Naive B cell (primary cell): ENCODE measurements at regions not wholly inside any gene's neighbourhood (a gene's known extent, or its start where the extent isn't known, plus 50 kb on each side); places are given as distances from the start of the nearest gene placed in this dataset.

Experiments used
- ATAC-seq, 2 donors: fragments of 150-1000 bp; cut with Tn5 transposase; 2 replicates each; pipeline ENCODE4 v1.10.0; 2021; ENCODE audit warnings: low read depth in 2 of 2, mild to moderate bottlenecking in 2 of 2, moderate library complexity in 2 of 2
- DNase-seq: peaks from one replicate; pipeline ENCODE4 v3.0.0; 2022
- H3K27ac Mint-ChIP-seq, 6 donors: one replicate each; pipeline ENCODE4 v1.8.0; 2020 to 2022; ENCODE audit warnings: mild to moderate bottlenecking in 6 of 6, mixed read lengths in 6 of 6, moderate library complexity in 5 of 6, inconsistent platforms in 2 of 6
- H3K27me3 Mint-ChIP-seq, 3 donors: one replicate each; pipeline ENCODE4 v1.8.0; 2021 to 2022; ENCODE audit warnings: mixed read lengths in 3 of 3, mild to moderate bottlenecking in 1 of 3
- H3K36me3 Mint-ChIP-seq, 2 donors: one replicate each; pipeline ENCODE4 v1.8.0; 2020 to 2022; ENCODE audit warnings: mixed read lengths in 2 of 2, inconsistent platforms in 1 of 2, mild to moderate bottlenecking in 1 of 2
- H3K4me1 Mint-ChIP-seq, 3 donors: one replicate each; pipeline ENCODE4 v1.8.0; 2020 to 2022; ENCODE audit warnings: mixed read lengths in 3 of 3, inconsistent platforms in 1 of 3, mild to moderate bottlenecking in 1 of 3, moderate library complexity in 1 of 3
- H3K4me3 Mint-ChIP-seq, 8 donors: one replicate each; pipeline ENCODE4 v1.8.0; 2020 to 2022; ENCODE audit warnings: mild to moderate bottlenecking in 8 of 8, mixed read lengths in 8 of 8, moderate library complexity in 8 of 8, inconsistent platforms in 2 of 8
- H3K9me3 Mint-ChIP-seq, 7 donors: one replicate each; pipeline ENCODE4 v1.8.0; 2020 to 2022; ENCODE audit warnings: mixed read lengths in 7 of 7, mild to moderate bottlenecking in 5 of 7, inconsistent platforms in 2 of 7, moderate library complexity in 1 of 7

DNA sequence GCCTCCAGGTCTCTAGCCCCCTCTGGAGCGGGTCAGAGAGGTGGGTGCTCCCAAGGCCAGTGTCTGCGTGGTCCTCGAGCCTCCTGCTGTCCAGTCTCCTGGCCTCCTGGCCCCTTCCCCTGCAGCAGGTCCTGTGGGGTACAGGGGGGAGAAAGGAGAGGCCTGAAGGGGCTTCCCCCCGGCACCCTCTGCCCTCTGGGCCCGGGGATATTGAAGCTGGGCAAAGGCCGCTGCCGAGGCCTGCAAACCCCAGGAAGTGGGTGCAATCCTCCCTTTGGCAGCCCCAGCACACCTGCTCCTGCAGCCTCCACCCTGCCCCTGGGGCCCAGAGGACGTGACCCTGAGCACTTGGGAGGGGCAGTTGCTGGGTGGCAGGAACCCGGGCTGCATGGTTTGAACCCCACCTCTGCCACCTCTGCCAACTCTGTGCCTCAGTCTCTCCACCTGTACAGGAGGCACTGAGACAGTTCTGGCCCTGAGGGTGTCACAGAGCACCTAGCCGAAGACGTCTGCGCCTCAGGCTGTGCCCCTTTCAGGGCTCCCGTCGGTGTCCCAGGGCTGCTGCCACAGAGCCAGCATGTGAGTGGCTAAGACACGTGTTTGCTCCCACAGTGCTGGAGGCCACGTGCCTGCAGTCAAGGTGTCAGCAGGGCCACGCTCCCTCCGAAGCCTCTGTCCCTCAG, 59.1 kb upstream of the INPP5A start:
- ATAC-seq, result no peak
- no peaks in the 10 kb centered on the region for H3K4me1 Mint-ChIP-seq
- H3K9me3 Mint-ChIP-seq, result no peaks in the 10 kb centered on the region
- peaks cover 26 to 58% (median 55%) of the 10 kb centered on the region in 3 donors for H3K27me3 Mint-ChIP-seq
- no peak overlapping the region for H3K27ac Mint-ChIP-seq
- DNase-seq, result no peak
- no peaks in the 10 kb centered on the region for H3K36me3 Mint-ChIP-seq
- no peak overlapping the region for H3K4me3 Mint-ChIP-seq

DNA sequence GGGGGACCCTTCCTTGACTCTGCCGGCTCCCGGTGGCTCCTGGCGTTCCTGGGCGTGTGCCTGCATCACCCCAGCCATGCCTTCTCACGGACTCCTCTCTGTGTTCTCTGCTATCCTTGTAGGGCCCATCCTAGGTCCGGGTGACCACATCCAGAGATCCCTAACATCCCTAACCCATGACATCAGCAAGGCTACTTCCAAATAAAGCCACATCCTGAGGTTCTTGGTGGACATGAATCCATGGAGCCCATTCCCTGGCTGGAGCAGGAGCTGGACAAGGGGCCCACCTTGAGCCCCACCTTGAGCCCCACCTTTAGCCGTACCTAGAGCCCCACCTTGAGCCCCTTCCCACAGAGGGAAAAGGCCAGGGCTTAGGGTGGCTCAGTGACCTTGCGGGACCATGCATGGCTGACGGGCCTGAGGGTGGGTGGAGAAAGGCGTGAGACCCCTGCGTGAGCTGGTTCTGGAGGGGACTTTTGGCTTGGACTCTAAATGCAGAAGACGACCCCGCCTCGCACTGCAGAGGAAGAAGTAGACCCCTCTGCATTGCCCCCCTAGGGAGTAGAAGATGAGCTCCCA, 58.5 kb upstream of the INPP5A start:
- Mint-ChIP-seq H3K27me3 (peaks cover 23 to 55% (median 53%) of the 10 kb centered on the region in 3 donors), H3K36me3 (no peaks in the 10 kb centered on the region), H3K9me3 (no peaks in the 10 kb centered on the region), H3K4me1 (no peaks in the 10 kb centered on the region), H3K4me3 (no peak overlapping the region), H3K27ac (peak overlapping the region in 1 of 6 donors; percentile 11)
- DNase-seq (no peak), ATAC-seq (no peak)

DNA sequence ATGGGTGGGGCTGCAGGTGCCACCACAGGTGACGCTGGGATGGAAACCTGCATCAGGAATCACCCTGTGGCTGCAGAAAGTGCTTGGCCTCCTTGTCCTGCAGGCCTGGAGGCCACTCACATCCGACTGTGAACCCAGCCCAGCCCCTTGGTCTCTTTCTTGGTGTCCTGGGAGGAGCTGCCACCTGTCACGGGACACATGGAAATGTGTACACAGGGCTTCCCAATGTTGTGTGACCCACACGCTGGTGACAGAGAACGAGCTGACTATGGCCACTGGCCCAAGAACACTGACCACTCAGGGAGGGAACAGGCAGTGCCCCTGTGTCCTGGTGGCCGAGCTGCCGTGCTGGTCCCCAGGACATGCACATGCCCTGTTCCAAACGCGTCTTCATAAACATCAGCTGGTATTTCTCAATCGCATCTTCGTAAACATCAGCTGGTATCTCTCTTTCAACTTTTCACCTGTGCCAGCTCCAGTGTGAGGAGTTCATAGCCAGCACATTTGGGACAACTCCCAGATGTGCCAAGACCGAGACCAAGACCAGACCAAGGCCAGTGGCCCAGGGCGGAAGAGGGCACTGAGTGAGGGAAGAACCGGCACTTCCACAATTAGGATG, 57.9 kb upstream of the INPP5A start:
- Mint-ChIP-seq H3K4me1 (no peaks in the 10 kb centered on the region), H3K27ac (no peak overlapping the region), H3K27me3 (peaks cover 23 to 55% (median 53%) of the 10 kb centered on the region in 3 donors), H3K9me3 (no peaks in the 10 kb centered on the region), H3K4me3 (no peak overlapping the region), H3K36me3 (no peaks in the 10 kb centered on the region)
- no peak for DNase-seq
- ATAC-seq, result no peak

DNA sequence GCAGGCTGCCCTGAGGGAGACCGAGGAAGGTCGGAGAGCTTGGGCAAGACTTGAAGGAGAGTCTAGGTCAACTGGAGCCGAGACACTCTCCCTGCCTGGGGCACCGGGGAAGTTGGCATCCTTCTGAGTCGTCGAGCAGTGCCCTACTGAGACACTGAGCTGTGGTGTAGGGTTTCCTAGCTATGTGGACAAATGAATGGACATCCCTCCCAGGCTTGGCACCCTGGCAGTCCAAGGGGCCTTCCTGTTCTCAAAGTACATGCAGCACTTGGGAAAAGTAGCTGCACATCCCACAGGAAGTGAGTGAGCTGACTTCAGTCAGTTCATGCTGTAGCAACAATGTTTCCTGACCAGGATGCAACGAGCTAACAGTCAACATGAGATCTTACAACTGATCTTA, 57.2 kb upstream of the INPP5A start:
- H3K36me3 Mint-ChIP-seq, result no peaks in the 10 kb centered on the region
- H3K27ac Mint-ChIP-seq, result peak overlapping the region in 2 of 6 donors; percentile 16 to 40
- no peak for ATAC-seq
- peaks cover 23 to 53% (median 52%) of the 10 kb centered on the region in 3 donors for H3K27me3 Mint-ChIP-seq
- H3K4me1 Mint-ChIP-seq, result no peaks in the 10 kb centered on the region
- H3K4me3 Mint-ChIP-seq, result no peak overlapping the region
- DNase-seq, result no peak
- H3K9me3 Mint-ChIP-seq, result no peaks in the 10 kb centered on the region

DNA sequence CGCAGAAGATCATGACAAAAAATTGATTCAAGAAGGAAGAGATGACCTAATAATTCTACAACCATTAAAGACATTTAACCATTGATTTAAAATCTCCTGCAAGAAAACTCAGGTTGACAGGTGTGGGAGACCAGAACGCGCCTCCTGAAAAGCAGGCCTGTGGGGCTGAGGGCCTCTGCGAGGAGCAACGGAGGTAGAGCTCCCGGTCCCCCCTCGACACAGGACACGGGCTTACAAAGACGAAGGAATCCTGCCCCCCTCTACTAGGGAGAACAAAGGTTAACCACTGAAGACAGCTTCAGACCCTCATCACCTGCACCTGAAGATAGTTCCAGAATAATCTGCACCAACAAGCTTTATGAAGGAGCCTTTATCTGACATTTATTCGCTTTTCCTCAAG, 55.9 kb upstream of the INPP5A start:
- no peak for DNase-seq
- no peaks in the 10 kb centered on the region for H3K36me3 Mint-ChIP-seq
- peaks cover 27 to 44% (median 43%) of the 10 kb centered on the region in 3 donors for H3K27me3 Mint-ChIP-seq
- H3K27ac Mint-ChIP-seq, result no peak overlapping the region
- ATAC-seq, result no peak
- no peaks in the 10 kb centered on the region for H3K9me3 Mint-ChIP-seq
- H3K4me1 Mint-ChIP-seq, result no peaks in the 10 kb centered on the region
- no peak overlapping the region for H3K4me3 Mint-ChIP-seq

DNA sequence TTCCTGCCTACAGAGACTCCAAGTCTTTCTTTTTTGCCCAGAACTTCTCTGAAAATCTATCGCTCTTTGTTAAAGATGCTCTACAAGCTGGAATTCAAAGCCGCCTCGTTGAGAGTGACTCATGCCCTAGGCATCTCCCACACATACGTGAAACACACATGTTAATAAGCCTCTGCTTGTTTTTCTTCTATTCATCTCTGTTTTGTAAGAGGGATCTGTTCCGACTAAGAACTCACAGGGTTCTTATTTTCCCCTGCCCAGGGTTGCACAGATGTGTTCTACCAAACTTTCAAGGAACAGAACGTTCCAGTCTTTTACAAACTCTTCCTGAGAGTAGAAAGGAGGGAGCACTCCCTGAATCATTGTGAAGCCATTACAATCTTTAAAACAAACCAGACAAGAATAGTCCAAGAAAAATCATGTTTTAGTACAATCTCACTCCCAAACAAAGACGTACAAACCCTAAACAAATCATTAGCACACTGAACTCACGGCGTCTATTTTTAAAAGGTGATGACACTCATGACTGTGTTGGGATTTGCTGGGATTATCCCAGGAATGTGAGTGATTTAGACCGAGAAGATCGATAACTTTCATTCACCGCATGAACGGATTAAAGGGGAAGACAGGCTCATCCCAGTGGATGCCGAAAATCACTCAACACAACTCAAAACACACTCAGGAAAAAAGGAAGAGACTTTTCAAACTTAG, 55.3 kb upstream of the INPP5A start:
- Mint-ChIP-seq H3K4me1 (no peaks in the 10 kb centered on the region), H3K9me3 (no peaks in the 10 kb centered on the region), H3K27me3 (peaks cover 27 to 39% (median 37%) of the 10 kb centered on the region in 3 donors), H3K27ac (peak overlapping the region in 1 of 6 donors; percentile 28), H3K36me3 (no peaks in the 10 kb centered on the region), H3K4me3 (no peak overlapping the region)
- ATAC-seq (no peak), DNase-seq (no peak)

DNA sequence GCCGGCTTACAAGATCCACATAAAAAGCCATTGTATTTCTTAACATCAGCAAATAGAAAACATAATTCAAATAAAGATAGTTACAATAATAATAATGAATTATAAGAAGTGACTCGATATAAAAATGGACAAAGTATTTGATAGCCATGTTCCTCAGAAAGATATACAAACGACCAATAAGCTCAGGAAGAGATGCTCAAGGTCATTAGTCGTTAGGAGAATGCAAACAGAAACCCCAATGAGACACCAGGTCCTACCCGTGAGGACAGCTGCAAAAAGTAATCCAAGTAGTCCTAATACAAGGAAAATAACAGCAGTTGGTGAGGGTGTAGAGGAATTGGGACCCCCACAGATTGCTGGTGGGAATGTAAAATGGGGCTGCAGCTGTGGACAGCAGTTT, 54.2 kb upstream of the INPP5A start:
- no peaks in the 10 kb centered on the region for H3K9me3 Mint-ChIP-seq
- peak overlapping the region in 1 of 6 donors; percentile 42 for H3K27ac Mint-ChIP-seq
- H3K4me1 Mint-ChIP-seq, result no peaks in the 10 kb centered on the region
- H3K4me3 Mint-ChIP-seq, result no peak overlapping the region
- peaks cover 27 to 36% (median 34%) of the 10 kb centered on the region in 3 donors for H3K27me3 Mint-ChIP-seq
- no peak for ATAC-seq
- DNase-seq, result no peak
- H3K36me3 Mint-ChIP-seq, result no peaks in the 10 kb centered on the region

DNA sequence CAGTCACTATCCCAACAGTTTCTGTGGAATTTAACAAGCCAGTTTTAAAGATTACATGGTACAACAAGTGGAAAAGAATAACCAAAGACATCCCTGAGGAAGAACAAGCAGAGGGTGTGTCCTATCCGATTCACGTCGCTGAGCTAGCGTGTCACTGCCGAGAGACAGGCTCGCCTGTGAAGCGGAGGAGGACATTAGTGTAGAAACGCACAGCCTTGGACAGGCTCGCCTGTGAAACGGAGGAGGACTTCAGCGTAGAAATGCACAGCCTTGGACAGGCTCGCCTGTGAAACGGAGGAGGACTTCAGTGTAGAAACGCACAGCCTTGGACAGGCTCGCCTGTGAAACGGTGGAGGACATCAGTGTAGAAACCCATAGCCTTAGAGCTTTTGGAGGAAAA, 52.7 kb upstream of the INPP5A start:
- H3K9me3 Mint-ChIP-seq, result no peaks in the 10 kb centered on the region
- H3K36me3 Mint-ChIP-seq, result no peaks in the 10 kb centered on the region
- H3K27ac Mint-ChIP-seq, result peak overlapping the region in 1 of 6 donors; percentile 78
- peak overlapping the region in 1 of 8 donors; percentile 63 for H3K4me3 Mint-ChIP-seq
- no peaks in the 10 kb centered on the region for H3K4me1 Mint-ChIP-seq
- DNase-seq, result no peak
- peaks cover 21 to 24% (median 23%) of the 10 kb centered on the region in 3 donors for H3K27me3 Mint-ChIP-seq
- no peak for ATAC-seq

DNA sequence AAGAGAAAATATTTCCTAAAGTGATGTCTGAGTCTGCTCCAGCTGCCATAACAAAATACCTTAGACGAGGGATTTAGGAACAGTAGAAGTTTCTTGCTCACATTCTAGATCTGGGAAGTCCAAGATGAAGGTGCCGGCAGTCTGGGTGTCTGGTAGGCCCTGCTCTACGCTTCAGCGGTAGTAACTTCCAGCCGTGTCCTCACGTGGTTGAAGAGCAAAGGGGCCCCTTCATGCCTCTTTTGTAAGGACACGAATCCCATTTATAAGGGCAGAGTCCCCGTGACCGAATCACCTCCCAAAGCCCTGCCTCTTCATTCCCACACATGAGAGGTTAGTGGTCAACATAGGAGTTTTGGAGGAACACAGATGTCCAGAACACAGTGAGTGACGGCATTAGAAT, 52.2 kb upstream of the INPP5A start:
- Mint-ChIP-seq H3K9me3 (no peaks in the 10 kb centered on the region), H3K27ac (no peak overlapping the region), H3K4me3 (no peak overlapping the region), H3K36me3 (no peaks in the 10 kb centered on the region), H3K4me1 (no peaks in the 10 kb centered on the region), H3K27me3 (peaks cover 18 to 19% (median 18%) of the 10 kb centered on the region in 3 donors)
- ATAC-seq (no peak), DNase-seq (no peak)

DNA sequence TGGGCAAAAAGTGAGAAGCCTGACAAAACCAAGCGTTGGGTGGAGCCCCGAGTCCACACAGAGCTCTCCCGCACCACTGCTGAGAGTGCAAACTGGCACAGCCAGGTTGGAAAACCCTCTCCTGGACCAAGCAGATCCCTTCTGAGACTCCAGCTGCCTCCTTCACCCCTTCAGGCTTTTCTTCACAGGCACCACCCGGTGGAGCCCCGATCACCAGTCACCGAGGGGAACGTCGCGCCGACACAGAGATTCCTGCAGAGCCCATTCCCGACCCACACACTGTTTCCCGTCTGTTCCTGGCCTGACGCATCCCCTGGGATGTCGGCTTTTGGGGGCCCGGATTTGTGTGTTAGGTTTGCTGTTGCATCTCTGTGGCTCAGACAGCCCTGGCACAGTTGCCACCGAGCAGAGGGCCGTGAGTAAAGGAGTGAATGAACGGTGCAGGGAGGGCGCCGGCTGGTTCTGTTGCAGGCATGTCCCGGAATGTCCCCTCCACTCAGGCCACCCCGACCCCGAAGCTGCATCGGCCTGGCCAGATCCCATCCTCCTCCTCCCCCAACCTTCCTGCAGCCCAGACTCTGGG, 51.0 kb upstream of the INPP5A start:
- Mint-ChIP-seq H3K4me3 (no peak overlapping the region), H3K27me3 (peaks cover 9 to 12% (median 12%) of the 10 kb centered on the region in 3 donors), H3K27ac (peak overlapping the region in 1 of 6 donors; percentile 33), H3K4me1 (no peaks in the 10 kb centered on the region), H3K9me3 (no peaks in the 10 kb centered on the region), H3K36me3 (no peaks in the 10 kb centered on the region)
- DNase-seq (no peak), ATAC-seq (no peak)

DNA sequence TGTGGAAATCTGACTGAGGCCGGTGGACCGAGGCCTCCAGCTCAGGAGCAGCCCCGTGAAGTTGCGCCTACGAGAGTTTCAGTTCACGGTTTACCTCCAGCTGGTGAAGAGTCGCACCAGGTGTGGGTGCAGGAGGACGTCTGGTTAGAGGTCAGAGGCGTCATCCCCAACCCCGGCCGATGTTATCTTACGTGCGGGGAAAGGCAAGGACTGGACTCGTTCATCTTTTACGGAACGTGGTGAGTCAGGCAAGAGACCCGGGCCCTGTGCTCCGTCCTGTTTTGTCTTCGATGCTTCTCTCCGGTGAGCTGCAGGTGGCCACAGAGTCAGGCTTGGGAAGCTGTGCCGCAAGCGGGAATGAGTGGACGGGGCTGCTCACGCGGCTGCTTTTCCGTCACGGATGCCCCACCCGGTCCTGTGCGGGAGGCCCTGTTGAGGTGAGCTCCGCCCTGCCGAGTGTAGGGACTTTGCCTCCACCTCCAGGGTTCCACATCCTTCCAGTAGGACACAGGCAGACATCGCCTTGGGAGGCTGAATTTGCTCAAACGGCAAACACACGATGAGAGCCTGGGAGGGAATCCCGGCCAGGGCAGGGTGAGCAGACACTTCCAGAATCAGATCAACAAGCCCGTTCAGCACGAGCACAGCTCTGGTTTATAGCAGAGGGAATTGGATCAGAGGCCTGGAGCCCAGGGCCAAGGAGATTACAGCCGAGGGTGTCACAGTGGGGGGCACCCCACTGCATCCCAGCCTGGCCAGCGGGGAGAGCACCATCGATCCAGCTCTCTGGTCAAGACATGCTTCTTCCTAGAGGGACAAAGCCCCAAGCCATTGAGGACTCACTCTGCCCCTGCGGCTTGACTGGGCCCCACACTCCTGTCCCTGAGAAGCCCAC, 50.1 kb upstream of the INPP5A start:
- ATAC-seq (no peak), DNase-seq (no peak)
- H3K27ac Mint-ChIP-seq, result no peak overlapping the region
- no peaks in the 10 kb centered on the region for H3K36me3 Mint-ChIP-seq
- no peaks in the 10 kb centered on the region for H3K9me3 Mint-ChIP-seq
- no peak overlapping the region for H3K4me3 Mint-ChIP-seq
- peaks cover 3 to 6% (median 5%) of the 10 kb centered on the region in 3 donors for H3K27me3 Mint-ChIP-seq
- no peaks in the 10 kb centered on the region for H3K4me1 Mint-ChIP-seq
